NCI-H1105 treated with DMSO at 0.1 percent for 48 hours (cell line): ENCODE measurements at regions not wholly inside any gene's neighbourhood (a gene's known extent, or its start where the extent isn't known, plus 50 kb on each side); places are given as distances from the start of the nearest gene placed in this dataset.
"Not testable (repeated sequence)": the region's sequence is repeated elsewhere in the genome, so short reads cannot be mapped to it uniquely, and the experiment has no call there.

ENCODE experiments used
- DNase-seq: peaks from one replicate; lab custom pipeline; 2025; lab: John Stamatoyannopoulos, UW

- no peak for DNase-seq
Observed at GRCh38 chr2:106339609-106340008, 128.6 kb downstream of the RGPD3 start.

DNA sequence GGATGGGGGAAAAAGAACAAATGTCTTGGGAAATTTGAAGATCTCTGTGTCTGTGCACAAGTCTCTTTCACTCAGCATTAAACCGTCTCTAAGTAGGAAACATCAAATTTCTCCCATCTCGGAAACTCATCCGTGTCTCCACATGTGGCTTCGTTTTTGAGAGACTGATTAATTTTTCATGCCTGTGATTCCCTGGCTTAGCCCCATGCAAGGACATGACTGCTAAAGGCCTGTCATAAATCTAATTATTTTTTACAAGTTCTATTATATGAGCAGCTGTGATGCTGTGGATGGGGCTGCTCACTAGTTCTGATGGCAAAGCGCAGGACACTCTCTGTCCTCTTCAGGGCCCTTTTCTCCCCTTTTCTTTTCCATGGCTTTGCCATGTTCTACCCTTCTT, 129.1 kb downstream of the RGPD3 start:
- DNase-seq: no peak

DNA sequence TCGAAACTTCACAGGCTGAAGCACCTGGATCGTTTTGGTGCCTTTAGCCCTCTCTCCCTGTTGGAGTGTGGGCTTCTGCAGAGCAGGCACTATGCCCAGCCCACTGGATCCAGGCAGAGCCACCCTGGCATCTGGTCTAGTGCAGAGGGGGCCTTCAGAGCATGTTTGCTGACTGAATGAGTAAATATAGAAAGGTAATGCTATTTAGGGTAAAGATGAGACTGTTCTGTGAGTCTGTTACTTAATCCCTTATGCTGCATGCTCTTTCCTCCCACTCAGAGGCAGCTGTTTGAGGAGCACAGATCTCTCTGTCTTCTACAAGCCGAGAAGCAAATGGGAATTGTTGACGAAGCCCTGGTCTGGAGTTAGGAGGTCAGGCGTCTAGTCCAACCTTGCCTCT, 130.2 kb downstream of the RGPD3 start:
- no peak for DNase-seq

DNA sequence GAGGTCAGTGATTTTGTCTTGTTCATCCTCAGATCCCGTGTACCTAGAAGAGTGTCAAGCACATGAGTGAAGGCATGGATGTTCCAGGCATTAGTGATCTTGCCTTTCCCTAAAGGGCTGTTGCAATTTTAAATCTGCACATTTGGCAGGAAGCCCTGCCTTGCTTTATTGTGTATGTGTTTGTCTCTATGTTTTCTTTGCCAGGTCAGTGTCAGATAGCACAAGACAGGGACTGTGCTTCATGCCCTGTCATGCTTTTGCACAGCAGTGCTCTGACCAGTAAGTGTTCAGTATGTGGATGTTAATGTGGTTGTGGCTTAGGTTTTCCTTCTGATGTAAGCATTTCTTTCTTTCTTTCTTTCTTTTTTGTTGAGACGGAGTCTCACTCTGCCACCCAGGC, 131.5 kb downstream of the RGPD3 start:
- no peak for DNase-seq

GRCh38 chr2:106336108-106336507, 132.1 kb downstream of the RGPD3 start:
- no peak for DNase-seq

GRCh38 chr2:106334802-106335201, 133.4 kb downstream of the RGPD3 start:
- DNase-seq: no peak

DNA sequence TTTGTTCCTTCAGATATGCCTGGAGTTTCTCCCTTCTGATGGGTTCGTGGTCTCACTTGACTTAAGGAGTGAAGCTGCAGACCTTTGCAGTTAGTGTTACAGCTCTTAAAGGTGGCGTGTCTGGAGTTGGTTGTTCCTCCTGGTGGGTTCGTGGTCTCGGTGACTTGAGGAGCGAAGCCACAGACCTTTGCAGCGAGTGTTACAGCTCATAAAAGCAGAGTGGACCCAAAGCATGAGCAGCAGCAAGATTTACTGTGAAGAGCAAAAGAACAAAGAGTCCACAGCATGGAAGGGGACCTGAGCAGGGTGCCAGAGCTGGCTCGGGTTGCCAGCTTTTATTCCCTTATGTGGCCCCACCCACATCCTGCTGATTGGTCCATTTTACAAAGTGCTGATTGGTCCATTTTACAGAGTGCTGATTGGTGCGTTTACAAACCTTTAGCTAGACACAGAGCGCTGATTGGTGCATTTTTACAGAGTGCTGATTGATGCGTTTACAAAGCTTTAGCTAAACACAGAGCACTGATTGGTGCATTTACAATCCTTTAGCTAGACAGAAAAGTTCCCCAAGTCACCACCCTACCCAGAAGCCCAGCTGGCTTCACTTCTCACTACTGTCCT, 134.8 kb downstream of the RGPD3 start:
- DNase-seq: not testable (repeated sequence)

GRCh38 chr2:106332054-106332453, 136.2 kb downstream of the RGPD3 start:
- no peak for DNase-seq

GRCh38 chr2:106330384-106331261, 136.5 kb upstream of the UXS1 start:
- not testable (repeated sequence) for DNase-seq

DNA sequence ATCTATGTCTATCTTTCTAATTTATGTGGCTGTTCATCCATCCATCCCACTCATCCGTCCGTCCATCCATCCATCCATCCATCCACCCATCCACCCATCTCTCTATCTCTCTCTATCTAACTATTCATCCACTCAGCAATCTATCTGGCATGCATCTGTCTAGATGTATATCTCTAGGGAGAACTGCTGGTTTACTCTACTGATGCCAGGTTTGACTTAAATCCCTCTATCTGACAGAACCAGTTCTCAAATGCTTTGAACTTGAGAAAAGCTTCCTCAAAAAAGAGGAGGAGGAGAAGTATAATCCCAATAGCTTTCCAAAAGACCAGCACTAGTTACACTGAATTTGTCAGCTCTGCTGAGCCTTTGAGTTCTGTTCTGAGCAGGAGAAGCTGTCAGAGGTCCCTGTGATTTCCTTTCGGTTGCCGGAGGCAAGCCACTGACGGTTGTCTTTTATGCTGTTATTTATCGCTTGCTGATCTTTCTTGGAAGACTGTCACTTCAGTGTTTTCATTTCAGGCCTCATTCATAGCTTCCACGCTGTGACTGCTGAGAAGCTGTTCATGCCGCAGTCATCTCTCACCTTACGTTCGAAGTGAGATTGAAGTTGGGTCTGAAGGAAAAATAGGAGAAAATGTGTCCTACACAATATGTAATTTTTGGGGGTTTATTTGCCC, 129.4 kb upstream of the UXS1 start:
- DNase-seq: no peak

- DNase-seq: no peak
Observed at GRCh38 chr2:106322281-106322680, 128.2 kb upstream of the UXS1 start.

- DNase-seq: not testable (repeated sequence)
Observed at GRCh38 chr2:106320439-106320838, 126.3 kb upstream of the UXS1 start.

DNA sequence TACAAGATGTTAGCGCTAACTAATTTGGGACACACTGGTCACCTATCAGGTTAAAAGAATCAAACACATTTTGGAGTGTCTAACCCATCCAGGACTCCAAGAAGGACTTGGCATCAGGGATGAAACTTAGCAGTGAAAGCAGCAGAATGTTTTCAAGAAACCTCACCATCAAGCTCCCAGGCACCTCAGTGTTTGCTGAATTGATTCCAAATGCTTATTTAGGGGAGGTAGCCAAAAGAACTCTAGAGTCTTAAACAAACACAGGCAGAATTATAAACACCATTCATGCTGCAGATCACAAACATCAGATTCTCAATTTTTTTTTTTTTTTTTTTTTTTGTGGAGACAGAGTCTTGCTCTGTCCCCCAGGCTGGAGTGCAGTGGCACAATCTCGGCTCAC, 122.8 kb upstream of the UXS1 start:
- no peak for DNase-seq

DNA sequence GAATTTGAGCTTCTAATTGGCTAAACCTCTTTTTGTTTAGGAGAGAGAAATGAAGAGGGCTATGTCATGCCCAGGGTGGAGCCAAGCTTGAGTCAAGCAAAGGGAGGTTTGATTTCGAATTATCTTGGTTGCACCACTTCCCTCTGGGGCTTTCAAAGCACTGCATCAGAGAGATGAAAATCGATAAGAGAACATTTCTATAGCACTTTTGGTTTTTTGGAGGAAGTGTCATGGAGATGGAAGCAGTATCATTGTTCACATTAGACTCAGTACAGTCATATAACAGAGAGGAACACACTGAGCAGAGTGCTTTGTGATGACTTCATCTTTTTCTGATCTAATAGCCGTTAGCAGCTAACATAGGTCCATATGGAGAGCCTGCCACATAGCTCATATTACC, 120.3 kb upstream of the UXS1 start:
- no peak for DNase-seq

DNA sequence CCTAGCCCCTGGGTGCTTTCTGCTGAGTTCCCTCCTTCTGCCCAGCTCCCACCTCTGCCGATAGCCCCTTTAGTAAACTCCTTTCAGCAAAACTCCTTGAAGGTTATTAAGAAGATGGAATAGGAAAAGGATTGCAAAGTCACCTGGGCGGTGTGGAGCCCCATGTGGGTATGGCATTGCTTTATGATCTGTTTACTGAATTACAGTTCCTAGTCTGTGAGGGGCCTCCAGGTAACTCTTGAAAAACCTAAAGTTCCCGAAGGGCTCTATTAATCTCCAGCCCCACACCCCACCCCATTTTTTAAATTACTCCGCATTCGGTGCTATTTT, 116.9 kb upstream of the UXS1 start:
- no peak for DNase-seq

GRCh38 chr2:106307860-106308259, 113.8 kb upstream of the UXS1 start:
- no peak for DNase-seq

GRCh38 chr2:106306387-106306786, 112.3 kb upstream of the UXS1 start:
- no peak for DNase-seq

DNA sequence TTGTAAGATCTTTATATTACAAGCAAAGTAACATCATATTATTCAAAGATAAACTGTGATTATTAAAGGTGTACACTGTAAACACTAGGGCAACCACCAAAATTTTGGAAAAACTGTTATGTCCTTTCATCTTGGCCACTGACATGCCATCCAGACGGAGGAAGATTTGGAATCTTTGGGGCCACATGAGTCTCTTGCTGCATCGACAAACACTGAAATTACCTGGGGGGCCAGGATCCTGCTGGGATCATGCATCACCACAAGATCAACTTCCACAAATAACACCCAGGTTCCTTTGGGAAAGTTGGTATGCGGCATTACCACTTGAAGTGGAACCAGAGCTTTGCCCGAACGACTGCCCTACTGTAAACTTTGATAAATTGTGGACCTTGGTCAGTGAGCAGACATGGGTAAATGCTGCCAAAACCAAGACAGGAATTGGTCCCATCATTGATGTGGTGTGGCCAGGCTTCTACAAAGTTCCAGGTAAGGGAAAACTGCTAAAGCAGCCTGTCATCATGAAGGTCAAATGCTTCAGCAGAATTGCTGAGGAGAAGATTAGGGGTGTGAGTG, 110.6 kb upstream of the UXS1 start:
- no peak for DNase-seq

DNA sequence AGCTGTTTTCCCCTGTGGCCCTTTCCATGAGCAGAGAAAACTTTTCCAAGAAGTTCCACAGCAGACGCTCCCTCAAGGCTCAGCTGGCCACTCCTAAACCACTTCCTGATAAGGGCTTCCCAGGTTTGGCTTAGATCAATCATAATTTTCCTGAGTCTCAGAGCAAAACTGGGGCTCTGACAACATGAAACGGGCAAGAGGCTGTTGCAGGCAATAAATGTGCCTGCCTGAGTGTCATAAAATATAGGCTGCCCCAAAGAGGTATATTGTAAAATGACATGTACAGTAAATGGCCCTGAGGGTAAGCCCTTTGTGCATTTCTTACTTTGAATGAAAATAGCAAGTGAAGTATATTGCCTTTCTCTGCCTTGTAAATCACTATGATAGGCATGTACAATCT, 105.6 kb upstream of the UXS1 start:
- DNase-seq: no peak

GRCh38 chr2:106296182-106296815, 102.2 kb upstream of the UXS1 start:
- no peak for DNase-seq

- DNase-seq: no peak
Observed at GRCh38 chr2:106294182-106294581, 100.1 kb upstream of the UXS1 start.

GRCh38 chr2:106293271-106293783, 99.2 kb upstream of the UXS1 start:
- DNase-seq: no peak
